ACC112 (cell line): ENCODE measurements at regions not wholly inside any gene's neighbourhood (a gene's known extent, or its start where the extent isn't known, plus 50 kb on each side); places are given as distances from the start of the nearest gene placed in this dataset.

Experiments
- H2AFZ ChIP-seq: fragments of 200-600 bp; sonication (generic); one replicate; pipeline ENCODE4 v1.6.0; 2017; ENCODE audit warnings: antibody characterized with exemption, low read length; ENCODE audit not compliant: unreplicated experiment
- H3K27ac ChIP-seq: fragments of 200-600 bp; sonication (generic); 2 replicates; pipeline ENCODE4 v1.5.1; 2014; ENCODE audit warnings: low read depth, mild to moderate bottlenecking, antibody characterized with exemption, low read length, moderate library complexity
- H3K27me3 ChIP-seq: fragments of 200-600 bp; sonication (generic); 2 replicates; pipeline ENCODE4 v1.6.1; 2014; ENCODE audit warnings: mild to moderate bottlenecking, antibody characterized with exemption, low read length, moderate library complexity, mixed read lengths; ENCODE audit not compliant: insufficient read depth
- H3K36me3 ChIP-seq: fragments of 200-600 bp; sonication (generic); 2 replicates; pipeline ENCODE4 v1.6.1; 2016; ENCODE audit warnings: mild to moderate bottlenecking, antibody characterized with exemption, low read length, moderate library complexity, mixed read lengths; ENCODE audit not compliant: insufficient read depth
- H3K4me1 ChIP-seq: fragments of 200-600 bp; sonication (generic); one replicate; pipeline ENCODE4 v1.6.1; 2016; ENCODE audit warnings: low read length, mixed read lengths; ENCODE audit not compliant: insufficient read depth, unreplicated experiment, control insufficient read depth
- H3K4me3 ChIP-seq: fragments of 200-600 bp; sonication (generic); 2 replicates; pipeline ENCODE4 v1.5.1; 2014; ENCODE audit warnings: mild to moderate bottlenecking, low read depth, low read length
- H3K79me2 ChIP-seq: fragments of 200-600 bp; sonication (generic); one replicate; pipeline ENCODE4 v1.6.0; 2016; ENCODE audit warnings: low read length; ENCODE audit not compliant: control insufficient read depth, unreplicated experiment, insufficient read depth

GRCh38 chr14:88999137-88999536 lies 174.7 kb downstream of the TTC8 start:
- Histone ChIP-seq H3K4me3 (no peak overlapping the region), H3K27ac (no peak overlapping the region), H3K79me2 (no peaks in the 10 kb centered on the region), H3K4me1 (peaks cover 33% of the 10 kb centered on the region), H2AFZ (no peak overlapping the region), H3K27me3 (no peaks in the 10 kb centered on the region), H3K36me3 (no peaks in the 10 kb centered on the region)

GRCh38 chr14:89000007-89000942 lies 175.8 kb downstream of the TTC8 start:
- H2AFZ ChIP-seq: peak overlapping the region; percentile 34
- no peak overlapping the region for H3K4me3 ChIP-seq
- peak overlapping the region; percentile 94 for H3K27ac ChIP-seq
- H3K4me1 ChIP-seq: peaks cover 27% of the 10 kb centered on the region
- H3K36me3 ChIP-seq: no peaks in the 10 kb centered on the region
- H3K27me3 ChIP-seq: no peaks in the 10 kb centered on the region
- H3K79me2 ChIP-seq: no peaks in the 10 kb centered on the region

GRCh38 chr14:89004166-89004565 lies 179.7 kb downstream of the TTC8 start:
- Histone ChIP-seq H3K4me3 (no peak overlapping the region), H2AFZ (no peak overlapping the region), H3K27ac (no peak overlapping the region), H3K36me3 (no peaks in the 10 kb centered on the region), H3K4me1 (peaks cover 15% of the 10 kb centered on the region), H3K79me2 (no peaks in the 10 kb centered on the region), H3K27me3 (no peaks in the 10 kb centered on the region)

DNA sequence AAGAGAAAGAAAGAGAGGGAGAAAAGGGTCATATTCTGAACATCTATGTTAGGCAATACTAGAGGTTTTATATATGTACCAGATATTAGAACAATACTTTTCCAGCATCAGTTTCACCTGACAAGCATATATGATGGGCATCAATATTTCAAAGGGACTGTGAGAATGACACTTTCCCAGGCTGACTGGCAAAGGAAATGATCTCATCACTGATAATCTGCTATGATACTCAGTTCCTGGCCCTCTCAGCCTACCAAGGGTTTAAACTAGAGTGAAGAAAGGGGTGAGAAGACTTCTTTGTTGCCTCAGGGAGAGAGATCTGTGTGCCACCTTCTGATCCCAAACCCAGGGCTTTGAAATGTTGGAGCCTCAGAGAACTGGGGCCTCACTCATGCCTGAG lies 183.5 kb downstream of the TTC8 start:
- no peaks in the 10 kb centered on the region for H3K27me3 ChIP-seq
- no peaks in the 10 kb centered on the region for H3K79me2 ChIP-seq
- H3K27ac ChIP-seq: no peak overlapping the region
- H3K4me1 ChIP-seq: no peaks in the 10 kb centered on the region
- H3K4me3 ChIP-seq: no peak overlapping the region
- no peak overlapping the region for H2AFZ ChIP-seq
- no peaks in the 10 kb centered on the region for H3K36me3 ChIP-seq

- no peak overlapping the region for H3K27ac ChIP-seq
- H3K27me3 ChIP-seq: no peaks in the 10 kb centered on the region
- no peaks in the 10 kb centered on the region for H3K4me1 ChIP-seq
- no peak overlapping the region for H3K4me3 ChIP-seq
- no peaks in the 10 kb centered on the region for H3K79me2 ChIP-seq
- H3K36me3 ChIP-seq: no peaks in the 10 kb centered on the region
- peak overlapping the region; percentile 51 for H2AFZ ChIP-seq
These were observed 187.2 kb downstream of the TTC8 start for GRCh38 chr14:89011355-89012281.

GRCh38 chr14:89012282-89013097 lies 188.0 kb downstream of the TTC8 start:
- Histone ChIP-seq H3K4me1 (no peaks in the 10 kb centered on the region), H3K27me3 (no peaks in the 10 kb centered on the region), H2AFZ (peak overlapping the region; percentile 51), H3K27ac (no peak overlapping the region), H3K36me3 (no peaks in the 10 kb centered on the region), H3K79me2 (no peaks in the 10 kb centered on the region), H3K4me3 (no peak overlapping the region)

GRCh38 chr14:89013098-89013504 lies 188.7 kb downstream of the TTC8 start:
- Histone ChIP-seq H3K4me3 (no peak overlapping the region), H3K36me3 (no peaks in the 10 kb centered on the region), H2AFZ (no peak overlapping the region), H3K79me2 (no peaks in the 10 kb centered on the region), H3K4me1 (no peaks in the 10 kb centered on the region), H3K27ac (no peak overlapping the region), H3K27me3 (no peaks in the 10 kb centered on the region)

GRCh38 chr14:89013698-89014568 lies 189.5 kb downstream of the TTC8 start:
- H3K4me1 ChIP-seq: no peaks in the 10 kb centered on the region
- no peak overlapping the region for H2AFZ ChIP-seq
- no peaks in the 10 kb centered on the region for H3K27me3 ChIP-seq
- H3K79me2 ChIP-seq: no peaks in the 10 kb centered on the region
- H3K4me3 ChIP-seq: no peak overlapping the region
- H3K27ac ChIP-seq: no peak overlapping the region
- no peaks in the 10 kb centered on the region for H3K36me3 ChIP-seq

DNA sequence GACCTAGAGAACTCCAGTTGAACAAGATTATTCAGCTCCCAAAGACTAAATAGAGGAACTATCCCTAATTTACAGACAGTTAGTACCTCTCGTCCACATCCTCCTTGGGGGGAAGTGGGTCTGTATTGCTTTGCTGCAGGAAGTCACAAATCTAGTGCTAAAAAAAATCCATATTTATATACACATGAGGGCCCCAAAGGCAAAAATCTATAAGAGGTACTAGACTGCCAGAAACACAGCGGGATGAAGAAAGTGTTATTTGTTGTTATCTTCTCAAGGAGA lies 190.1 kb downstream of the TTC8 start:
- H3K4me1 ChIP-seq: no peaks in the 10 kb centered on the region
- H3K4me3 ChIP-seq: no peak overlapping the region
- no peaks in the 10 kb centered on the region for H3K36me3 ChIP-seq
- no peaks in the 10 kb centered on the region for H3K79me2 ChIP-seq
- no peak overlapping the region for H3K27ac ChIP-seq
- H3K27me3 ChIP-seq: no peaks in the 10 kb centered on the region
- H2AFZ ChIP-seq: no peak overlapping the region
